ENCODE measurements at regions not wholly inside any gene's neighbourhood (a gene's known extent, or its start where the extent isn't known, plus 50 kb on each side); places are given as distances from the start of the nearest gene placed in this dataset.

GRCh38 chr9:24488896-24489295, 56.8 kb downstream of the IZUMO3 start:
- DNase-seq (ENCODE audit: low read depth), result no peak

GRCh38 chr9:24487946-24488345, 57.8 kb downstream of the IZUMO3 start:
- no peak for DNase-seq (ENCODE audit: low read depth)

- no peak for DNase-seq (ENCODE audit: low read depth)
Observed at GRCh38 chr9:24487250-24487861, 58.3 kb downstream of the IZUMO3 start.

DNA sequence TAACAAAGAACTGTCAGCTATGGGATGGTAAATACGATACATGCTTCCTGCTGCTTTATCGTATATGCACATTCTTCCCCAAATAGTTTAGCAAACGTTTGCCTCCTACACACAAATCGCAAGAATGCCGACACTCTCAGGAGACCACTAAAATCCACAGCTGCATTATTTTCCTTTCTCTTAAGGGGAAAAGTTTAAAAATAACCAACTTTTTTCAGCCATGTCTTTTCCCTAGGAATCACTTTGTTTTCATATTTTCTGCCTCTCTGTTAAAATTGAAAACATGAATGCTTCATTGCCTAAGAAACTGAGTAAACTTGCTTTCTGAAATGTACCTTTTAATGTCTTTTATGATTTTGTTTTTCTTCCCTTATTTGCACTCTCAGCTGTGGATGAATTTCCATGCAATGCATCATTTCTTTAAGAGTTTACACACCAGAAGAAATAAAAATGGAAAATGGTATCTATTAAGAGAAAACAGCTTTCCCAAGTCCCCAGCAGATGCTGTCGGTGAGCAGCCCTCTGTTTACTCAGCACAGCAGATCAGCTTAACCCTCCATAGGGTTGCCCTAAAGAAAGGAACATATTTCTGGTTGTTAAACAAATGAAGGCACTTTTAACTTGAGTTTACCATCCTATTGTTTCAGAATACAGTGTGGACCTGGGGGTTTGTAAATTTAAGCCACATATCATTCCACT, 66.2 kb downstream of the IZUMO3 start:
- DNase-seq (ENCODE audit: low read depth), result no peak

DNA sequence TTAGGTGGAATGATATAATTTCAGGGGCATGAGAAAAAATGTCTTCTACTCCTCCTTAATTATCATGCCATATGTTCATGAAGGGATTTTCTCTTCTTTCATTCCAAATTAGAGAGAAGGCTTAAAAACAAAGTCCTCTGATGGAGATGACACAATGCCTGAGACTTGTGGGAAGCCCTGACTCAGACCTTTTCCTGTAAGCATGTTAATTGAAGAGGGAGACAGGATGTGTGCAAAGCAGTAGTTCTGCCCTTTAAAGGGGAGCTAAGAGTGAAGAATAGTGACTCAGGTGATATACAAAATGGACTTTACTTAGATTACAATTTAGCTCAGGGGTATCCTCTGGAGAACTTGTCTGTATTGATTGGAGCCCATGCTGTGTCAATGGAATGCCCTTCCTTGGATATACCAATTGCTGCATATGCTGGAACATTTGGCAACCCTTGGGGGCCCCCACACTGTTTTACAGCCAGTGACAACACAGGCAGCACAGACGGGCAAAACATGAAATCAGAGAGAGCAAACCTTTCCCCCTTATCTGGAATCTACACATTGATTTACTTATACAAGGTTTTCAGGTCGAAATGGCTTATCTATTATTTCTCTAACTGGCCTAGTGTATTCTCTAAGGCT, 81.3 kb downstream of the IZUMO3 start:
- peak; percentile 44 for DNase-seq (ENCODE audit: low read depth)

- DNase-seq (ENCODE audit: low read depth), result no peak
Observed at GRCh38 chr9:24462951-24463350, 82.7 kb downstream of the IZUMO3 start.

DNA sequence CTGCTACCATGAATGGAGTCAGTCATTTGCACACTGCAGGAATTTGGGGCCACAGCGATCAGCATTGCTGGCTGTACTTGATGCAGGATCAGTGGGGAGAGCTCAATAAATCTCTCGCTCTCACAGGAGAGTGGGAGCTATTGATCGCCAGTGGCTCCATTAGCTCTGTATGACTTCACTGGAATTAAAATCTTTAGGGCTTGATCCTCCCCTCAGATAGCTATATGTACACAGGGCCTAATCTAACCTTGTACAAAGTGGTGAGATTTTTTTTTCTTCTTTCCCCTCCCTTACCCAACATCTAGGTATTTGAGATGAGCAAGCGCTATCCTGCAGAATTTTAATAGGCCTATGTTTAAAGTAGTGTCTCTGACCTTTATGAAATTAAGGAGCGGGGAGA, 84.9 kb downstream of the IZUMO3 start:
- no peak for DNase-seq (ENCODE audit: low read depth)

- DNase-seq (ENCODE audit: low read depth), result no peak
Observed at GRCh38 chr9:24459953-24460352, 85.7 kb downstream of the IZUMO3 start.

- no peak for DNase-seq (ENCODE audit: low read depth)
Observed at GRCh38 chr9:24451346-24451745, 94.4 kb downstream of the IZUMO3 start.

DNA sequence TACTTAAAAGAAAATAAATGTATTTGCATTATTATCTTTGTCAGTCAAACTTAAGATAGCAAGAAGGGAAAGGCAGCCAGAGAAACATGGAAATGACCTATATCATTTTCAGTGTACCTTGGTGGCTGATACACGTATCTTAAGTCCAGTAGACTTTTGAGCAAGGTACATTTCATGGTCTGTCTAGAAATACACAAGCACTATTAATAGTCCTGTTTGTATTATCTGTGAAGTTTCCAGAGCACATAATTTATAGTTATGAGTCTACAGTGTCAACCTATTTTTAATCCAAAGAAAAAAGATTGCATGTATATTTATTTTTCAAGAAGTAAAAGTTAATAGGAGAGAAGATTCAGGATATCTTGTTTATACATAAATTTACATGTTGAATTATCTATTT, 95.7 kb downstream of the IZUMO3 start:
- DNase-seq (ENCODE audit: low read depth), result no peak

- DNase-seq (ENCODE audit: low read depth), result no peak
Observed at GRCh38 chr9:24439456-24439855, 106.2 kb downstream of the IZUMO3 start.

DNA sequence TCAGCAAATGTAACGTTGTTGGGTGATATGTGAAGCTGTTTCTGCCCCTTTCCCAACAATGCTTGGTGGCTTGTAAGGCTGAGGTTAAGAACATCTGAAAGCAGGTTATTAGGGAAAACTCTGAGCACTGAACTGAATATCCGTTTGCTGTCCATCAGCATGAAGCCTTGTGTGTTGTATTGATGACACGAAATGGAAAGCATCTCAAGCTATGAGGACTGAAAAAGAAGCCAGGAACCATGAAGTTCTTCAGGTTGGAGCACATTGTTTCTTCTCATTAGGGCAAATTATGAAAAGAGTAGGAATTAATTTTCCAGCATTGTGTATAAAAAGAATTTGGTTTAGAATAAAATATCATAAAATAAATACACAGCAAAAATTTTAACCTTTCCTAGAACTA, 106.8 kb downstream of the IZUMO3 start:
- DNase-seq (ENCODE audit: low read depth), result no peak

DNA sequence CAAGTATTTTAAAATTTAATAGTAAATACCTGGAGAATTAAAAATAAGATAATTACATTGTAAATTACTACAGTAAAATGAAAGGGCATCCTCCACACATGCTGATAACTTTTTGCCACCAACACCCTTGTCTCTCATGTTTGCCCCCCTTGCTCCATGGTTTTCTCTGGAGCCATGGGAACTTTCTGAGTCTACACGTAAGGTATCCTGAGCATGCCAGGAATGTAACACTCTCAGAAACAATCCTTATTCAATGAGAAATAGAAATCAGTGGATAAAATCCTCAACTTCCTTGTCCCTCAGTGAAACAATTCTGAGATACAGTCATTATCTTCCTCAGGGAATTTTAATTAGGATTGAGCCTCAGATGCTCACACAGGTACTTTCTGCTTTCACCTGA, 108.9 kb downstream of the IZUMO3 start:
- DNase-seq (ENCODE audit: low read depth), result no peak

DNA sequence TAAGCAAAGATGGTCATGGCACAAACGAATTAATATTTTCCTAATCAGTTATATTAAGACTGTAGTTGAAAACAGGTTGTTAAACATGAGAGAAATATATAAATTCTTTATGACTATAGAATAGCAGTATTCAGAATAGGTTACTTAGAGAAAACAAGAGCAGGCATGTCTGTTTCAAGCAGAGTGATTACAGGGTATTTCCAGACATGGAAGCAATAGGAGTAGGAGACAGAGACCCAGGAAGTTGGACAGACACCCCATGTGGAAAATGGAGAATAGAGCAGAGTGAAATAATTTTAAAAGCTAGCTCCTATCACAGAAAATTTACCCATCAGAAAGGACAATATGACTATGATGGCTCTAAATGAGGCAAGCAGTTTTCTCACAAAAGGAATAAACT, 111.5 kb downstream of the IZUMO3 start:
- DNase-seq (ENCODE audit: low read depth), result no peak

DNA sequence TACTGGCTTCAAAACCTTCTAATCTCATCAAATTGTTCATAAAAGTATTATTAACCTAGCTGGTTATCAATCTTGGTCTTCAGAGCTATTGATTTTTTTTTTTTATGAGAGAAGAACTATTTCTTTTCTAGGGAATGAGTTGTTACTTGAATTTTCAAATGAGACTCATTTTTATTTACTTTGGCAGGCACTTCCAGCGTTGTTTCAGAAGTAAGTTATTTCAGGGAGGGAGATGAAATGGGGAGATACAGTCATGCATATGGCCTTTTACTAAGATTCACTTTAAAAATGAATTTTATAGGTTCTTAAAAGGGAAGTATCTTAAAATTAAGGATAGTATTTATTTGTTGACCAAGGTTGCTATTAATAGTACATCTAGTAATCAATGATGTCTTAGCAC, 129.6 kb downstream of the IZUMO3 start:
- no peak for DNase-seq (ENCODE audit: low read depth)

DNA sequence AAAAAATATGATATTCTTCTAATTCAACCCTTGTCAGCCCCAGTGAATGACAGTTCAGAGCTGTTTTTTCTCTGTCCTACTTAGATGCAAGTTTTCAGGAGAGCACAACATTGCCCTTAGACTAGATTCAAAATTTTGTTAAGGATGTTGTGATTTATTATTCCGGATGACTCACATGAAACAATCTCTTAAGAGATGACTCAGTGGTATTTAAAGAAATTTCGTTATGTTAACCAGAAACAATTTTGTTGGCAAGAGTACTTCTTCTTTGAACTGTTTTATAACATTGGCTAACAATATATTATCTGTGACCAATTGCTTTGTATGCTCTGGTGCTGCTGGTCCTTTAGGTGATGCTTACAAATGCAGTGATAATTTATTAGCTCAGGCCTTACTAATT, 132.0 kb downstream of the IZUMO3 start:
- peak; percentile 35 for DNase-seq (ENCODE audit: low read depth)

GRCh38 chr9:24398466-24398865, 147.2 kb downstream of the IZUMO3 start:
- DNase-seq (ENCODE audit: low read depth), result no peak

- DNase-seq (ENCODE audit: low read depth), result no peak
Observed at GRCh38 chr9:24391095-24391494, 154.6 kb downstream of the IZUMO3 start.

DNA sequence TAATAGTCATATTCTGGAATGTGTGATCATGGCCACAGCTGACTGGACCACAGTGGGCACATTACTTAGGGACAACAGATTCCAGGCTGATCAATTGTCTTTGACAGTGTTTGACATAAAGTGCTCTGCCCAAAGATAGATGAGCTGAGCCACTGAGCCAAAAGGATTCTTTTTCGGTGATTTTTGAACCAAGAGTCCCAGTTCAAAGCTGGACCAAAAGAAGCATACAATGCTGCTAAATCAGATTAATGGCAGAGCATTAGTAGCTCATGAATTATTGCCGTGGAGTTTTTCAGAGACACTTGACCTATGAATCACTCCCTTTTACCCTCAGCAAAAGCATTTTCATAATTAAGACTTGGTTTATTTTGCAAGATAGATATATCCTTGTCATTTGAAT, 160.6 kb downstream of the IZUMO3 start:
- no peak for DNase-seq (ENCODE audit: low read depth)

GRCh38 chr9:24382566-24382965, 163.1 kb downstream of the IZUMO3 start:
- DNase-seq (ENCODE audit: low read depth), result peak; percentile 22

DNA sequence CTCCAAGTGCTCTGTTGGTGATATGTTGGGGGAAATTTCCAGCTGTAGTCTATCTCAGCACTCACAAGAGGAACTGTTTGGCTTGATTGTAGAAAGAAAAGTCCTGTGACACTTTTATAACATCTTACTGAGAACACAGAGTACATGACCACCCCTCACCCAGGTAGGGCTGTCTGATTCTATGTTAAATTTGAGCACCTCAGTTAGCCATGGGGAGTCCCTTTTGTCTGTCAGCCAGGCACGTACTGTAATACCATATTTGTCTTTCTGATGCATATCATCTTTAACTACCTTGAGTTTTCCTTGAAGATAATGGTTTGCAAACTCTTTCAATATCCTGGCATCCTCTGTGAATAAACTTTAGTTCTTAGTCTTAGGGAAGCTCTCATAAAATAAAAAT, 164.5 kb downstream of the IZUMO3 start:
- no peak for DNase-seq (ENCODE audit: low read depth)

- no peak for DNase-seq (ENCODE audit: low read depth)
Observed at GRCh38 chr9:24359046-24359445, 186.7 kb downstream of the IZUMO3 start.

- no peak for DNase-seq (ENCODE audit: low read depth)
Observed at GRCh38 chr9:24351973-24352372, 193.7 kb downstream of the IZUMO3 start.

GRCh38 chr9:24351258-24351657, 194.4 kb downstream of the IZUMO3 start:
- DNase-seq (ENCODE audit: low read depth), result no peak
